GM12873 (cell line): ENCODE measurements at regions not wholly inside any gene's neighbourhood (a gene's known extent, or its start where the extent isn't known, plus 50 kb on each side); places are given as distances from the start of the nearest gene placed in this dataset.

ENCODE experiments used
- TF ChIP-seq, protein P1 (sequence below): IDR thresholded peaks from 2 replicates; pipeline ENCODE4 v1.5.1; 2012; ENCODE audit warnings: low read depth, mild to moderate bottlenecking, moderate library complexity, low read length, control low read depth; ENCODE audit not compliant: insufficient read depth; ENCODE audit errors: missing control alignments

DNA sequence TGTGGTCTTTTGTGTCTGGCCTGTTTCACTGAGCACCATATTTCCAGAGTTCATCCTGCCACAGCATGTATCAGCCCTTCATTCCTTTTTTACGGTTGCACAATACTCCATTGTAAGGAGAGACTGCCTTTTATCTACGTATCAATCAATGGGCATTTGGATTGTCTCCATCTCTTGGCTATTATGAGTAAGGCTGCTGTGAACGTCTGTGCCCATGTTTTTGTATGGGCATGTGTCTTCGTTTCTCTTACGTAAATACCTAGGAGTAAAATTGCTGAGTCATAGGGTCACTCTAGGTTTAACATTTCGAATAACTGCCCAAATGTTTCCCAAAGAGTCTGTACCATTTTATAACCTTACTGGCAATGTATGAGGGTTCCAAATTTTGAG, 202.8 kb upstream of the FOXF1 start:
- TF ChIP-seq, protein P1, sequence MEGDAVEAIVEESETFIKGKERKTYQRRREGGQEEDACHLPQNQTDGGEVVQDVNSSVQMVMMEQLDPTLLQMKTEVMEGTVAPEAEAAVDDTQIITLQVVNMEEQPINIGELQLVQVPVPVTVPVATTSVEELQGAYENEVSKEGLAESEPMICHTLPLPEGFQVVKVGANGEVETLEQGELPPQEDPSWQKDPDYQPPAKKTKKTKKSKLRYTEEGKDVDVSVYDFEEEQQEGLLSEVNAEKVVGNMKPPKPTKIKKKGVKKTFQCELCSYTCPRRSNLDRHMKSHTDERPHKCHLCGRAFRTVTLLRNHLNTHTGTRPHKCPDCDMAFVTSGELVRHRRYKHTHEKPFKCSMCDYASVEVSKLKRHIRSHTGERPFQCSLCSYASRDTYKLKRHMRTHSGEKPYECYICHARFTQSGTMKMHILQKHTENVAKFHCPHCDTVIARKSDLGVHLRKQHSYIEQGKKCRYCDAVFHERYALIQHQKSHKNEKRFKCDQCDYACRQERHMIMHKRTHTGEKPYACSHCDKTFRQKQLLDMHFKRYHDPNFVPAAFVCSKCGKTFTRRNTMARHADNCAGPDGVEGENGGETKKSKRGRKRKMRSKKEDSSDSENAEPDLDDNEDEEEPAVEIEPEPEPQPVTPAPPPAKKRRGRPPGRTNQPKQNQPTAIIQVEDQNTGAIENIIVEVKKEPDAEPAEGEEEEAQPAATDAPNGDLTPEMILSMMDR: no peak

- TF ChIP-seq, protein P1: no peak
Measured at GRCh38 chr16:86308514-86308913, 201.8 kb upstream of the FOXF1 start.

DNA sequence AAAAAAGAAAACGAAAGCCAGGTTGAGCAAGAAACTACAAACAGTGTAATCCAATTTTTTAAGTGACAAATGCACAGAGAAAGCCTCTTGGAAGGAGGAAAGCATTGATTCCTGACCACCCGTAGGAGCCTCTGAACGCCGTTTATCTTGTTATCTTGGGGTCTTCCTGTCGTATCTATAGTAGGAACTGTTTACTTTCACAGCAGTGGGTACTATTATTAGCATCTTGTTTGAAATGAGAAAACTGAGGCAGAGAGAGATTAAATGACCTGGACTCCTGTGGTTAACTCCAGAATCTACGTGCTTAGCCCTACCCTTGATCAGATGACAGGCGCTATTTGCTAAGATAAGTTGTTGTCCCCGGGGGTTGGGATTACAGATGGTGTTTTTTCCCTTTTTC, 196.7 kb upstream of the FOXF1 start:
- TF ChIP-seq, protein P1: no peak

GRCh38 chr16:86314402-86315025, 195.8 kb upstream of the FOXF1 start:
- TF ChIP-seq, protein P1: no peak

GRCh38 chr16:86316967-86317812, 193.1 kb upstream of the FOXF1 start:
- TF ChIP-seq, protein P1: no peak

GRCh38 chr16:86317813-86318650, 192.3 kb upstream of the FOXF1 start:
- TF ChIP-seq, protein P1: no peak

DNA sequence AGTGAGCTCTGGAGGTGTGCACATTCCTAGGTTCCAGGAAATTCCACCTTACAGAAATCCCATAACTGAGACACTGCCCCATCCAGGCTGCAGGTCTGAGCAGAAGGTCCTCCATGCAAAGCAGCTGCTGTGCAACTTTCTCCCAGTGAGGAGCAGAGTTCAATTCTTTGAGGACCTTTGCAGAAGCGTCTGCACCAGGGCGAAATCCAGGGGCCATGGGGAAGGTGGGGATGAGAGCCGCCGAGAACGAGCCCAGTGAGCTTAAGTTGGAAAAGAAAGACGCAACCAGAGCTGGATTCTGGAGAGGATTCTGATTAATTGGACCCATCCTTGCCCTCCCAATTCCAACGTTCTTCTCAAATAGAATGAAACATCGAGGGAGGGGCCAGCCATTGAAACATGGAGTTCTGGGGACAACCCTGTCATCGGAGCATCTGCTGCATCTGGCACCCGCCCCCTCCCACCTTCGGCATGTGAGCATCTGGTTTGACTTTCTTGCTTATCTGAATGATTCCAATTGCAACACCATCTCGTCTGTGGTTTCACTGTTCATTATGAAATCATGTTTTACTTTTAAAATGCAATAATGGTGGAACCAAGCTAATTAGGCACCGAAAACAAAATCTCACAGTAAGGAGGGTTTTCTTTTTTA, 190.6 kb upstream of the FOXF1 start:
- TF ChIP-seq, protein P1: no peak
